ENCODE measurements at regions not wholly inside any gene's neighbourhood (a gene's known extent, or its start where the extent isn't known, plus 50 kb on each side); places are given as distances from the start of the nearest gene placed in this dataset.

DNA sequence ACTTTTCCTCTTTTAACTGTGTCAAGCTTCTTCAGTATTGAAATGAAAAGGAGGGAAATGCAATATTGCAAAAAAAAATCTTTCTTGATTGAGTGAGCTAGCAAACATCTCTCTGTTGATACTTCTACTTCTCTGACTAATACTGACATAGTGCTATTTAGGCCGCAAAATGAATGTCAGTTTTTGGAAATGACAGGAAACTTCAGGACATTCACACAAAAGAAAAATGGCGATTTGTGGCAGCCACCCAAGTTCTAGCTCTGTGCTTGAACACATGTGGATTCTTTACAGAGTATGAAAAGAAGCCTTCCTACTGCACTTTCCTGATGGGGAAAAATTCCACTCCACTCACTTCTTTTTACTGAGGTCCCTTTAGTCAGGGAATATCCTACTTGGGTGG lies 486.8 kb upstream of the ALCAM start:
- TF ChIP-seq L3MBTL2 (conservative IDR thresholded peaks at IDR 0.05), result no peak
- TF ChIP-seq CTBP1 (IDR thresholded peaks at IDR 0.05; ENCODE audit: borderline replicate concordance), result no peak
- TF ChIP-seq NFRKB (IDR thresholded peaks at IDR 0.05), result no peak
- TF ChIP-seq BHLHE40 (IDR thresholded peaks at IDR 0.05; ENCODE audit: borderline replicate concordance), result no peak
- no peak for TF ChIP-seq FOXM1 (IDR thresholded peaks at IDR 0.05; ENCODE audit: borderline replicate concordance)
- TF ChIP-seq ELF4 (IDR thresholded peaks at IDR 0.05), result no peak
- TF ChIP-seq SP1 (IDR thresholded peaks at IDR 0.05), result no peak
- TF ChIP-seq ZNF384 (IDR thresholded peaks at IDR 0.05), result no peak
- TF ChIP-seq SUZ12 (IDR thresholded peaks at IDR 0.05), result no peak
- no peak for TF ChIP-seq HDGF (IDR thresholded peaks at IDR 0.05; ENCODE audit: borderline replicate concordance)
- TF ChIP-seq FOXK2 (IDR thresholded peaks at IDR 0.05), result no peak
- ChIA-PET POLR2A (no interaction called here), CTCF (no interaction called here)
- DNase-seq (ENCODE audit: extremely low spot score), result no peak

DNA sequence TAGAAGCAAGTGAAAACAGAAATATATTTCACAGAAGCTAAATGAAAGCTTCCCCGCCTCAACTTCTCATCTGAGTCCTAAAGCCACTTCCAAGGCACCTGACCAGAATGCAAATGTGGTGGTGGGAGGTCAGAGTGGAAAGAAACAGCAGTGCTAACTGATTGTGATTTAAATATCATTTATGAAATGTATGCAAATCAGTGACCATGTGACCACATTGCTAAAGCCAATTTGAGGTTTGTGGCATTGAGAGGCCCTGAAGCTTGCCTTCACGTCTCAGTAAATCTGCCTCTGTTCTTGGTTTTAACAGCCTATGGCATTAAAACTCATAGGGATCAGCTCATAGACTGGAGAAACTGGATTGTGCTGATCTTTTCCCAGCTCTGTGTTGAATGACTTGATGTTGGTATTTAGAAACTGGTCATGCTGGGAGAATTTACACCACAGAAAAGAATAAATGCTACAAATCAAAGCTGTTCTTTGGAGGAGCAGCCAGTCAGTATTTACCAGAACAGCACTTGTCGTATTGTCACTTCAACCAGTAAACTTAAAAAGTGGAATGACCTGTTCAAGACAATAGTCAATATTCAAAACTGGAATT lies 481.4 kb upstream of the ALCAM start:
- CTCF ChIA-PET, result no interaction called here
- no peak for TF ChIP-seq NFRKB (IDR thresholded peaks at IDR 0.05)
- no peak for TF ChIP-seq LEF1 (IDR thresholded peaks at IDR 0.05; ENCODE audit: borderline replicate concordance)
- TF ChIP-seq FOXM1 (IDR thresholded peaks at IDR 0.05; ENCODE audit: borderline replicate concordance), result no peak
- no peak for TF ChIP-seq ZNF384 (IDR thresholded peaks at IDR 0.05)
- TF ChIP-seq, protein P1, sequence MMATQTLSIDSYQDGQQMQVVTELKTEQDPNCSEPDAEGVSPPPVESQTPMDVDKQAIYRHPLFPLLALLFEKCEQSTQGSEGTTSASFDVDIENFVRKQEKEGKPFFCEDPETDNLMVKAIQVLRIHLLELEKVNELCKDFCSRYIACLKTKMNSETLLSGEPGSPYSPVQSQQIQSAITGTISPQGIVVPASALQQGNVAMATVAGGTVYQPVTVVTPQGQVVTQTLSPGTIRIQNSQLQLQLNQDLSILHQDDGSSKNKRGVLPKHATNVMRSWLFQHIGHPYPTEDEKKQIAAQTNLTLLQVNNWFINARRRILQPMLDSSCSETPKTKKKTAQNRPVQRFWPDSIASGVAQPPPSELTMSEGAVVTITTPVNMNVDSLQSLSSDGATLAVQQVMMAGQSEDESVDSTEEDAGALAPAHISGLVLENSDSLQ (IDR thresholded peaks at IDR 0.05), result no peak
- TF ChIP-seq TARDBP (IDR thresholded peaks at IDR 0.05), result no peak
- TF ChIP-seq FOXA1 (IDR thresholded peaks at IDR 0.05), result no peak
- TF ChIP-seq ARNT (IDR thresholded peaks at IDR 0.05), result no peak
- TF ChIP-seq SP1 (IDR thresholded peaks at IDR 0.05), result no peak
- TF ChIP-seq SUZ12 (IDR thresholded peaks at IDR 0.05), result no peak
- no peak for TF ChIP-seq L3MBTL2 (conservative IDR thresholded peaks at IDR 0.05)
- TF ChIP-seq BHLHE40 (IDR thresholded peaks at IDR 0.05; ENCODE audit: borderline replicate concordance), result no peak
- TF ChIP-seq ELF4 (IDR thresholded peaks at IDR 0.05), result no peak
- POLR2A ChIA-PET, result no interaction called here
- DNase-seq (ENCODE audit: extremely low spot score), result no peak

DNA sequence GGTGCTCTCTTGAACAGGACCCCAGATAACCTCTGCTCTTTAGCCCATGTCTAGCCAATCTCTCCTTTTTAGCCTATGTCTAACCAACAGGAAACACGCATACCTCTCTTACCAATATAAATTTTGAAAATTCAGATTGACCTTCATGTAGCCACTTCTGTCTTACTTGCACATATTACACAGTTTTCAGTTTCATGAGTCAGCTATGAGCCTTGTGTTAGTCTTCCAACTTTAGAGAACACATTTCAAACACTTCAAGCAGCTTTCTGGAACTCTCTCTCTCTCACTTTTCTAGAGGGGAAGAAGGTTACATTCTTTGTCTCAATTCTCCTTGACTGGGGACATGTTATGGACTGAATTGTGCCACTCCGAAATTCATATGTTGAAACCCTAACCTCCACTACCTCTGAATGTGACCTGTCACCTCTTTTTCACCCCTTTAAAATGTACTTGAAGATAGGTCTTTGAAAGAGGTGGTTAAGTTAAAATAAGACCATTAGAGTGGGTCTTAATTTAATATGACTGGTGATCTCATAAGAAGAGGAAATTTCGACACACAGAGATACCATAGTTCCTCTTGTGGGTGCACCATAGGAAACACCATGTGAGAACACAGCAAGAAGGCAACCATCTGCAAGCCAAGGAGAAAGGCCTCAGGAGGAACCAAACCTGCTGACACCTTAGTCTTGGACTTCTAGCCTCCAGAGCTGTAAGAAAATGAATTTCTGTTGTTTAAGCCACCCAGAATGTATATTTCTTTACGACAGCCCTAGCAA lies 480.3 kb upstream of the ALCAM start:
- POLR2A ChIA-PET, result no interaction called here
- no peak for DNase-seq (ENCODE audit: extremely low spot score)
- no peak for TF ChIP-seq SP1 (IDR thresholded peaks at IDR 0.05)
- no peak for TF ChIP-seq LEF1 (IDR thresholded peaks at IDR 0.05; ENCODE audit: borderline replicate concordance)
- no peak for TF ChIP-seq L3MBTL2 (conservative IDR thresholded peaks at IDR 0.05)
- no peak for TF ChIP-seq TARDBP (IDR thresholded peaks at IDR 0.05)
- no peak for TF ChIP-seq ELF4 (IDR thresholded peaks at IDR 0.05)
- TF ChIP-seq, protein P1 (IDR thresholded peaks at IDR 0.05), result no peak
- no peak for TF ChIP-seq HDGF (IDR thresholded peaks at IDR 0.05; ENCODE audit: borderline replicate concordance)
- no peak for TF ChIP-seq FOXM1 (IDR thresholded peaks at IDR 0.05; ENCODE audit: borderline replicate concordance)
- TF ChIP-seq FOXA1 (IDR thresholded peaks at IDR 0.05), result no peak
- TF ChIP-seq NFRKB (IDR thresholded peaks at IDR 0.05), result no peak
- no peak for TF ChIP-seq CTBP1 (IDR thresholded peaks at IDR 0.05; ENCODE audit: borderline replicate concordance)
- no peak for TF ChIP-seq BHLHE40 (IDR thresholded peaks at IDR 0.05; ENCODE audit: borderline replicate concordance)
- CTCF ChIA-PET, result no interaction called here

DNA sequence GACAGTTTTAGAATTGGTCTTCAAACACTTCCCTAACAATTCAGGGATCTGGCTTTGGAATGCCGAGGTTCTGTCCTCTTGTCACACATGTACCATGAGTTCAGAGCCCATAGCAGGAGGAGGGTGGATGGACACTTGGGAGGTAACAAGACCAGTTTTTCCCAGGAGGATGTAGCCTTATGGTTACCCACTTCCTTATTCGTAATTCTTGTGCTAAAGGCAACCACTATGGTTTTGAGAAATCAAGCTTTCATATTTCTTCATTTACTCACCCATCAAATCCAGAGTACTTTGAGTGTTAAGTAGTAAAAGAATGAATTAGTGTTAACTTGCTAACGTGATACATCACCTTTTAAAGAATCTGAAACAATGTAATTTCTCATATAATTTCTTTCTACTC lies 479.6 kb upstream of the ALCAM start:
- CTCF ChIA-PET, result no interaction called here
- POLR2A ChIA-PET, result no interaction called here
- TF ChIP-seq NFRKB (IDR thresholded peaks at IDR 0.05) (no peak), ZNF384 (IDR thresholded peaks at IDR 0.05) (no peak), LEF1 (IDR thresholded peaks at IDR 0.05; ENCODE audit: borderline replicate concordance) (no peak), ELF4 (IDR thresholded peaks at IDR 0.05) (no peak), FOXM1 (IDR thresholded peaks at IDR 0.05; ENCODE audit: borderline replicate concordance) (no peak), BHLHE40 (IDR thresholded peaks at IDR 0.05; ENCODE audit: borderline replicate concordance) (no peak), ARNT (IDR thresholded peaks at IDR 0.05) (no peak), L3MBTL2 (conservative IDR thresholded peaks at IDR 0.05) (no peak), CTBP1 (IDR thresholded peaks at IDR 0.05; ENCODE audit: borderline replicate concordance) (no peak), SUZ12 (IDR thresholded peaks at IDR 0.05) (no peak), HDGF (IDR thresholded peaks at IDR 0.05; ENCODE audit: borderline replicate concordance) (no peak), SP1 (IDR thresholded peaks at IDR 0.05) (no peak), FOXK2 (IDR thresholded peaks at IDR 0.05) (no peak), FOXA1 (IDR thresholded peaks at IDR 0.05) (no peak), TARDBP (IDR thresholded peaks at IDR 0.05) (no peak)
- TF ChIP-seq, protein P1 (IDR thresholded peaks at IDR 0.05), result no peak
- no peak for DNase-seq (ENCODE audit: extremely low spot score)

DNA sequence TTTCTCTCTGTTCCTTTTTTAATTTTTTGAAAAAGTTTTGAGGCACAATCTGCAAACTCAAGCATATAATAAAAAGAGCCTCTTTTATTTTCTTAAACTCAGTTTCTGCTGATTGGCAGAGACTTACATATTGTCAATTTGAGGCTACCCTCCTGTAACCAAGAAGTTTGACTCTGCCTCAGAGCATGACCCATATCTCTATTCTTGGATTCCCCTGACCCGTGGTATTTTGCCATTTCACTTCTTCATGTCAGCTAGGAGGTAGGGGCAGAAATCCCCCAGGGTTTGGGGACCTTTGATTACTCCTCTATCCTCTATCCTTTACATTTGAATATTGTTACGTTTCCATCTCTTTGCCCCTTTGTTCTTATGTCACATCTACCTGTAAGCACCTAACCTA lies 479.1 kb upstream of the ALCAM start:
- ChIA-PET POLR2A (no interaction called here), CTCF (no interaction called here)
- TF ChIP-seq CTBP1 (IDR thresholded peaks at IDR 0.05; ENCODE audit: borderline replicate concordance), result no peak
- no peak for TF ChIP-seq FOXA1 (IDR thresholded peaks at IDR 0.05)
- no peak for TF ChIP-seq BHLHE40 (IDR thresholded peaks at IDR 0.05; ENCODE audit: borderline replicate concordance)
- TF ChIP-seq HDGF (IDR thresholded peaks at IDR 0.05; ENCODE audit: borderline replicate concordance), result no peak
- TF ChIP-seq, protein P1 (IDR thresholded peaks at IDR 0.05), result no peak
- no peak for TF ChIP-seq LEF1 (IDR thresholded peaks at IDR 0.05; ENCODE audit: borderline replicate concordance)
- TF ChIP-seq SP1 (IDR thresholded peaks at IDR 0.05), result no peak
- no peak for TF ChIP-seq FOXM1 (IDR thresholded peaks at IDR 0.05; ENCODE audit: borderline replicate concordance)
- TF ChIP-seq L3MBTL2 (conservative IDR thresholded peaks at IDR 0.05), result no peak
- TF ChIP-seq ELF4 (IDR thresholded peaks at IDR 0.05), result no peak
- TF ChIP-seq SUZ12 (IDR thresholded peaks at IDR 0.05), result no peak
- no peak for TF ChIP-seq NFRKB (IDR thresholded peaks at IDR 0.05)
- no peak for TF ChIP-seq TARDBP (IDR thresholded peaks at IDR 0.05)
- TF ChIP-seq FOXK2 (IDR thresholded peaks at IDR 0.05), result no peak
- TF ChIP-seq ARNT (IDR thresholded peaks at IDR 0.05), result no peak
- no peak for TF ChIP-seq ZNF384 (IDR thresholded peaks at IDR 0.05)
- DNase-seq (ENCODE audit: extremely low spot score), result no peak

Data from HEK293T (cell line).